ENCODE measurements at regions not wholly inside any gene's neighbourhood (a gene's known extent, or its start where the extent isn't known, plus 50 kb on each side); places are given as distances from the start of the nearest gene placed in this dataset.

GRCh38 chr13:87147076-87147475 lies 524.1 kb upstream of the SLITRK5 start:
- TF ChIP-seq CTCF (conservative IDR thresholded peaks at IDR 0.05) = no peak
- TF ChIP-seq ZFX (IDR thresholded peaks at IDR 0.05) = no peak
